ENCODE measurements at regions not wholly inside any gene's neighbourhood (a gene's known extent, or its start where the extent isn't known, plus 50 kb on each side); places are given as distances from the start of the nearest gene placed in this dataset.
"Not testable (repeated sequence)": the region's sequence is repeated elsewhere in the genome, so short reads cannot be mapped to it uniquely, and the experiment has no call there.

DNA sequence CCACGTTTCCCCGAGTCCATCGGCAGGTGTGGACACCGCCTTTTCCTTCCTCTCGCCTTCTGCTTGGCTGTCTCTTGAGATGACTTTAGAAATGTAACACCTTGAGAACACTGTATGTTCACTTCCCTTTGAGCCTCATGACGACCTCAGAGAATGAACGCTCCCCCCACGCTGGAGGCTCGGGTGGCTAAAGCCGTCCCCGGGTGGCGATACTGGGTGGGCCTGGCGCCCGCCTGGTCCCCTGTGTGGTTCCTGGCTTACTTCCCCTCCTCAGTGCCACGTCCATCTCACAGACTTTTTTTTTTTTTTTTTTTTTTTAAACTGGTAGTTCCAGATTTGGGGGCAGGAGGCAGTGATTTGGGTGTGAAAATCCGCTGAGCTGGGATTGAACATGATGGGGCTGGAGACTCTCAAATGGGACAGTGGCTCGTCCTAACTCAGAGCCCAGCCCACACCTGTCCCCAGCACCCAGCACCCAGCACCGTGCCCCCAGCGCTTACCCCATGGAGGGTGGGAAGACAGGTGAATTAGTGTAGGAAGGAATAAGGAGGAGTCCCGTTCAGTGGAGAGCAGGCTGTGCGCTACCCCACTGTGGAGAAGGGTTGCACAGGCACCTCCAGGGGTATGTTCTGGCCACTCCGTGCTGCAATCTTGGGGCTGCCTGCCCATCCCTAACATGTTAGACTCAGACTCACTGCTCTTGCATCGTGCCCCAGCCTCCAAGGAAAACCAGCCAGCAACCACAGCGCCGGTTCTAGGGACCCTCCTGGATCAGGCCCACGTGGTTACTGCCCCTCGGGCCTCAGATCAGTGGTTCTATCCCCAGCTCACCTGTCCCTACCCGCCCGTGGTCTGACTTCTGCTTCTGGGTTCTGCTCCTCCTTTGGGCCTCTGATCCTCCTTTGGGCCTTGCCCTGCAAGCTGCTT, 174.0 kb downstream of the ASB1 start:
- no peak for DNase-seq

DNA sequence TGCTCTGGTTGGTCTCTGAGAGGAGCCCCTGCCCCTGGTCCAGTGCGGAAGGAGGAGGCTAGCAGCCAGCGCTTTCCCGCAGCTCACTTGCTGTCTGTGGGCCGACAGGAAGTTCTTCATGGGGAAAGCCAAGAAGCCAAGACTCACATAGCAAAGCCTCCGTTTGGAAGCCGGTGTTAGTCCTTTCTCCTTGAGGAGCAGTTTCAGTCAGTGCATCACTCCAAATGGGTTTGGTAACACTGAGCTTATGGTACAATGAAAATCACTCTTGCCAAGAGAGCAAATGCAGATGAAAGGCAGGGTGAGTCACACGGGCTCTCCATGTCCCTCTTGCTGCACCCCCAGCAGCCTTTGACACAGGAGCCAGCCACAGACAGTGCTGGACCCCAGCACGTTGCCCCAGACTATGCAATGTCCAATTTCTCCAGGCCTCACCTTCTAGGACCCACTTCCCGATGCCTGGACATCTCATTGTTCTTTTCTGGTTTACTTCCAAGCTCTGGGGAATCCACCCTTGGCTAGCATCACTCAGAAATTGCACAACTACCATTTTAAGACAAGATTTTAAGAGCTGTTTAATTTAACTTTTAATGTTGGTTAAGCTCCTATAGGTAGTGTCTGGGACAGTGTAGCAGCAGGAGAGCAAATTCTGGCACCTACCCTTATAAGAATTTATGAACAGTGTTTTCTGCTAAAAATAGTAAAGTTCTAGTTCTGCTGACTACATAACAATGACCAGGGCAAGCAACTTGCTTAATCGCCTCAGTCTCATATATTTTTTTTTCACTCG, 174.9 kb downstream of the ASB1 start:
- no peak for DNase-seq

DNA sequence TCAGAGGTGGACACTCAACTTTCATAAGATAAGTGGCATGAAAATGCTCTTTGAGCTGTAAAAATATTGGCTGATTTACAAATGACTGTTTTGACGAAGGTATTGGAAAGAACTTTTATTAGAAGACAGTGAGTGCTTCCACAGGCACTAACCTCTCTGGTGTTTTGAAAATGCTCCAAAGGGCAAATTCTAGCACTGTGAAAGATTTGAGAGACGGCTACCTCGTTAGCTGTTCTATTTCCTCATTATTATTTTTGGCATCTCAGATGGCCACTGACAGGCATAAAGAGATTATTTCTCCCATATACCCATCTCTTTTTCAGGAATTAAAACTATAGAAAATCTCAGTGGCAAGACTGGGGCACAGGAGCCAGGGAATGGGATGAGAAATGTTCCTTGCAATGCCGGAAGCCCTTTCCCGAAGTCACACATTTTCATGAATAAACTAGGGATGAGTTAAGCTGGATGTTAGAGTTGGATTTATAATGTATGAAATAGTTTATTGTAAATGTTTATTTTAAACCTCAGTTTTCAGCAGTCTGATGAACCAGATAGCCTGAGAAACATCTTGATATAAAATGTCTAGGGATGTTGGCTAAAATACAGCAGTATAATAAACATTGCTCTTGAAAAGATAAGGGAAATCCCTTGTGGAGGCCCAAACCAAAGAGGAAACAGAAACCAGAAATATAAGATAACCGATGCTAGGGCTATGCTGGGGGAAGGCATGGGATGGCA, 175.7 kb downstream of the ASB1 start:
- no peak for DNase-seq

DNA sequence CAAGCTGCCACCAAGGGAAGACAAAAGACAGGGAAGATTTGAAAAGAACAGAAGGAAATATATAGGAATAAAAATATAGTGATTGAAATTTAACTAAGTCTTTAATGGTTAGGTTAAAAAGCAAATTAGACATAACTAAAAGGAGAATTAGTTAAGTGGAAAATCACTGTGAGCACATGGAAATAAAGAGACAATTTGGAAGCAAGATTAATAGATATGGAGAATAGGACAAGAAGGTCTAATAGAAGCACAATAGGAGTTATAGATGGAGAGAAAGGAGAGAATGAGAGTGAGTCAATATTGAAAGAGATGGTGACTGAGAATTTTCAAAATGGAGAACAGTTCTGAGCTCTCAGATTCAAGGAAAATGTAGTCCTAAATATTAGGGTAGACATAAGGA, 176.9 kb downstream of the ASB1 start:
- no peak for DNase-seq

DNA sequence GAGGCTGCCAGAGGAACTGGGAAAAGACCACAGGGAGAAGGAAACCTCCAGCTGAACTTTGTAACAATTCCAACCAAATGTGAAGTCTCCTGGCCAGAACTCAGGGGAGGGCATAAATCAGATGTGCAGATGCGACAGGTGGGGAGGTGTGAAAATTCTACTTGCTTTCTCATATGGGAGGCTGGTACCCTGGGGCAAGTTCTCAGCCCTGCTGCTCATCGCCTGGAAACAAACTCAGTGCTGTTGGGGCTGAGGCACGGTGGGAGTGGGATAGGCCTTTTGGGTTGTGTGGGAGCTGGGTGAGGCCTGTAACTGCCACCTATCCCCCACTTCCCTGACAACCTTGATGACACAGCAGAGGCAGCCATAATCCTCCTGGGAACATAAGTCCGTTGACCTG, 179.6 kb downstream of the ASB1 start:
- DNase-seq, result no peak

DNA sequence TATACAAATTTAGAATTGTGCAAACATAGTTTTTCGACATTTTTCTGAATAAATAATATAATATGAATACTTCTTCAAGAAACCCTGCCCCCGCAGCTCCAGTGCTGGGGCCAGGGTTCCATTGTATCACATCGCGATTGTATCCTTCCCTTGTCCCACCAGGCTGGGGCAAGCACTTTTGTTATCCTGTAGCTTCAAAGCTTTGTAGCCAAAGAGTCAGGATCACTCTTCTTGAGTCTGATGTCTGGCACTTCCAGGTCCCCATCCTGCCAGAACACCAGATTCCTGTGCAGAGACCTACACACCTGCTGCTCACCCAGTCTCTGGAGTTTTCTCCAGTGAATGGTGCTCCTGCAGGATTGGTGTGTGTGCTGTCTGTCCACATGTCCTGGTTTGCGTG, 186.9 kb downstream of the ASB1 start:
- DNase-seq, result no peak

DNA sequence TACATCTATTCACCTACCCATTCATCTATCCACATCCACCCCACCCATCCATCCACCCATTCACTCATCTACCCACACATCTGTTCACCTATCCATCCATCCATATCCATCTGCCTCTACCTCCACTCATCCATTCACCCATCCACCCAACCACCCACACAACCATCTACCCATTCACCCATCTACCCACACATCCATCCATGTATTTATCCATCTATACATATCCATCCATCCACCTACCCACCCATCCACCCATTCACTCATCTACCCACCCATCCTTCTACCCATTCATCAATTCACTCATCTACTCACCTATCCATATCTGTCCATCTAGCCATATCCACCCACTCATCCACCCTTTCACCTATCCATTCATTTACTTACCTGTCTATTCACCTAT, 187.6 kb downstream of the ASB1 start:
- no peak for DNase-seq

DNA sequence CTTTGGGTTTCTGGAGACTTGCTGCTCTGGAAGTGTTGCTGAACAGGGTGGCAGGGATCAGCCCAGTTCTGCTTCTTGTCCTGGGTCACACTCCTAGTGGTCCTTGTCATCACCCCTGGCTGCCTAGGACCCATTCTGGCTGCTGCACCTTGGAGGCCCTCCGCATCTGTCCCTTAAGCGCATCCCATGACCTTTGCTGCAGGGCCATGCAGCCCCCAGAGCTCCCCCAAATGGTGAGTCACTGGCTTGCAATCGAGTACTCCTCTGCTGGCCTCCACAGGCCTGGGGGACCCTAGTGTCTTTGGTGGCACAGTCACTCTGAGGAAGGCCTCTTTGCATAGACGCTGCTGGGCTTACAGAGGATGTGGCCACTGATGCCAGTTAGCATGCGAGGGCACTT, 188.5 kb downstream of the ASB1 start:
- no peak for DNase-seq

DNA sequence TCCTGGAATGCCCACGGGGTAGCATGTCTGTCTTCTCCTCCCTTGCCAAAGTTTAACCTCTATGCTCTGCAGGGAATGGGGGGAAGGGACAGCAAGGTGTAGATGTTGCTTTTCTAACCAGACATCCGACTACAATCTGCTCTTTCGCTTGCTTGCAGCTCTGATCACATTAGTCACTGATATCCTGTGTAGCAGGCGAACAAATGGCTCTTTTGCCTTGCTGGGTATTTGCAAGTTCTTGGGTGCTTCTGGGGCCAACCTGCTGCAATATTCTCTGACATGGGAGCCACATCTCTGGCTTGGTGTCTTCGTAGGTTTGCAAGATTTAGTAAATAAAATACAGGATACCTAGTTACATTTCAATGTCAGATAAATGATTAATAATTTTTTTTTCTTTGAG, 190.0 kb downstream of the ASB1 start:
- DNase-seq, result no peak

DNA sequence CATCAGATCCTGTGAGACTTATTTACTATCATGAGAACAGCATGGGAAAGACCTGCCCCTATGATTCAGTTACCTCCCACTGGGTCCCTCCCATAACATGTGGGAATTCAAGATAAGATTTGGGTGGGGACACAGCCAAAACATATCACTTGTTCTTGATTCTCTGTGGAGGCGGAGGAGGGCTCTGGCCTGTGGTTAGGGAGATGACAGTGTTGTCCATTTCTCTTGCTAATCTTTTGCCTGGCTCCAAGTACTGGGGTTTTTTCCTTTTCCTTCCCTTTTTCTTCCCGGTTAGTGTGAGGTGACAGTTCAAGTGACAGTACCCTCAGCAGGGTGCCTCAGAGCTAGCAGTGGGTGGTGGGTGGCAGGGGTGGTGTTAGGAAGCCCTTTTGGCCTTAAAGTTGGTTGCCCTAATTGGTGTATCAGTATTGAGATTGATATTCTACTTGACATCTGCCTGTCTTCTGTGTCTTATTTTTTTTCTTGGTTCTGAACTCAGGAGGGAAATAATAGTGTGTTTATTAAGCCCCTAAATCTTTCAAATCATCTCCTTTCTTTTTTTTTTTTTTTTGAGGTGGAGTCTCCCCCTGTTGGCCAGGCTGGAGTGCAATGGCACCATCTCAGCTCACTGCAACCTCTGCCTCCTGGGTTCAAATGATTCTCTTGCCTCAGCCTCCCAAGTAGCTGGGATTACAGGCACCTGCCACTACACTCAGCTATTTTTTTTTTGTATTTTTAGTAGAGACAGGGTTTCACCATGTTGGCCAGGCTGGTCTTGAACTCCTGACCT, 192.0 kb downstream of the ASB1 start:
- DNase-seq, result not testable (repeated sequence)

DNA sequence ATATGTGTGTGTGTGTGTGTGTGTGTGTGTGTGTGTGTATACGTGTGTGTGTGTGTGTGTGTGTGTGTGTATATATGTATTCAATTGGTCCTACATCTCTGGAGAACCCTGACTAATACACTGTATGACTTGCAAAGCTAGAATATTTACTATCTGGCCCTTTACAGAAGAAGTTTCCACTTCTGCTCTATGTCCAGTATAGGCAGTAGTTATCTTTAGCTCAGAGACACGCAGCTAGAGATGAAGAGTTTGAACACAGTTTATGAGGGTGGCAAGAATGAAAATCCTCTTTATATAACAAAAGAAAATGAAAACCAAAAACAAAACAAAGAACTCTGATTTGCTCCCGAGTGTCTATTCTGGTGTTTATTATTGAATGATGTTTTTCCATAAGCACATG, 201.2 kb downstream of the ASB1 start:
- DNase-seq, result no peak

DNA sequence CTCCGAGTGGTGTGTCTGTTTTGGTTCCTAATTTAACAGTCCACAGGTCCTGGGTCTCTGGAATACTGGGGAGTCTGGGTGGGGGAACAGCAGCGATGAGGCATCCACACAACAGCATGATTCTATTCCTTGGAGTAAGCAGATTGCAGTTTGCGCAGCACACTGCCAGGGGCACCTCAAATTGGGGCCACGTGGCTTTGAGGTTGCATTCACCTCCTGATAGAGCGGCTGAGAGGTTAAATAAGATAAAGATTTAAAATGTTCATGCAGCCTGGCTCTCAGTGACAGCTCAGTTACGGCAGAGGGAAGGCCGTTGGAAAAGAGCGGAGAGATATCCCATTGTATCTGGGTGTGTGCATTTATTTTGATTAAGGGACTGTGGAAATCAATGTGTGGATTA, 202.3 kb downstream of the ASB1 start:
- DNase-seq, result no peak

DNA sequence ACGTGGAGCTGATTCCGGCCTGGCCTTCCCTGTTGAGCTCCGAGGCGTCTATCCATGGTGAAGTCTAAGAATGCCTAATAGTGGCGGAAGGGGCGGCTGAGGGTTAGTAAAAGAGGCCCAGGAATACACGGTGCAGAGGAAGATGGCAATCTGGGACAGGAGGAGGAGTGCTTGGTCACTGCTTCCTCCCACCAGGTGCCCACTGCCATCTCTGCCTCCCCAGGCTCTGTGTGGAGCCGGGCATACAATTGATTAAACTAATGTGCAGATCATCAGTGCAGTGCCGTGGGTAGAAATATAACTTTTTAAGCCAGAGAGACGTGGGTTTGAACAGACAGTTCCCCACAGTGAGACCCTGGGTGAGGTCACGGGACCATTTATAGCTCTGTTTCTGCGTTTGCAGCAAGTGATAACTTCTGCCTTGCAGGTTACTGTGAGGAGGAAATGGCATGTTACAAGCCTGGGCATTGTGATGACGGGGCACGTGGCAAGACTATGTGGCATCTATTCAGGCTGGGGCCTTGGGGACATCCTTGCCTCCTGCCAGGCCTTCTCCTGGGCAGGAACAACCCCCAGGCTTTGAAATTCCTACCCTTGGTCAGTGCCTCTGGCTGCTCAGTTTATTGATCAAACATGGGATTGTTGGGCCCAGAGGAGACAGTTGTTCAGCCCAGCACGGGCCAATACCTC, 204.9 kb downstream of the ASB1 start:
- no peak for DNase-seq

DNA sequence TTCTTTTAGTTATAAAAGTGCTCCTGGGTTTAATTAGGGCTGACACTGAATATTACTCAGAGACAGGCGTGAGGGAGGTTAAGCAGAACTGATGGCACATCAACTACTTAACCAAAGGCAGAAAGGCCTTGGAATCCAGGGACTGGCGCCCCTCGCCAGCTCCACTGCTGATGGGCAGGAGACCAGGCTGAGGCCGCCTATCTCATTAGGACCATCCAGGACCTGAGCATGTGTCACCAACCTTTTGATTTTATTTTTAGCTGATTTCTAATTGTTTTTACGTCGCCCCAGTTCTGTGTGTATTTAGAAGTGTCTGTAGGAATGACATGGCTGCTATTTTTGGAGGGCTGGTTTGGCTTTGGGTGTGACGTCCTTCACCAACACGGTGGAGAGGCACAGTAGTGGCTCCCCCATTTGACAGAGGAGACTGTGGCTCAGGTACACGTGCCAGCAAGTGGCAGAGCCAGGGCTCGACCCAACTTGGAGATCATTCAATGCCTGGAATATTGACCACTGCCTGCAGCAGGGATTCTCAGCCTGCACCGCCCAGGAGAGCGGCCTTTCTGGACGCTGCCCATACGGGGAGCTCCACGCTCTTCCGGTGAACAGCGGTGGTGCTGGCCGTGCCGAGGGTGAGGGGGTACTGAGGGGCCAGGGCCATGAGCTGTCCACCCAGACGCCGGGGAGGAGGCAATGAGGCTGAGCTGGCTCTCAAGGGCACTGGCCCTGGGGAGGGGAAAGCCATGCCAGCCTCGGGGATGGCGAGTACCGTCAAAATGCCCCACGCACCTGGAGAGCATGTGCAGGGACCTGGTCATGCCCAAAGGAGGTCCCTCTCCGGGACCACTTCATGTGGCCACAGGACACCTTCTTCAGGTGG, 205.7 kb downstream of the ASB1 start:
- no peak for DNase-seq

DNA sequence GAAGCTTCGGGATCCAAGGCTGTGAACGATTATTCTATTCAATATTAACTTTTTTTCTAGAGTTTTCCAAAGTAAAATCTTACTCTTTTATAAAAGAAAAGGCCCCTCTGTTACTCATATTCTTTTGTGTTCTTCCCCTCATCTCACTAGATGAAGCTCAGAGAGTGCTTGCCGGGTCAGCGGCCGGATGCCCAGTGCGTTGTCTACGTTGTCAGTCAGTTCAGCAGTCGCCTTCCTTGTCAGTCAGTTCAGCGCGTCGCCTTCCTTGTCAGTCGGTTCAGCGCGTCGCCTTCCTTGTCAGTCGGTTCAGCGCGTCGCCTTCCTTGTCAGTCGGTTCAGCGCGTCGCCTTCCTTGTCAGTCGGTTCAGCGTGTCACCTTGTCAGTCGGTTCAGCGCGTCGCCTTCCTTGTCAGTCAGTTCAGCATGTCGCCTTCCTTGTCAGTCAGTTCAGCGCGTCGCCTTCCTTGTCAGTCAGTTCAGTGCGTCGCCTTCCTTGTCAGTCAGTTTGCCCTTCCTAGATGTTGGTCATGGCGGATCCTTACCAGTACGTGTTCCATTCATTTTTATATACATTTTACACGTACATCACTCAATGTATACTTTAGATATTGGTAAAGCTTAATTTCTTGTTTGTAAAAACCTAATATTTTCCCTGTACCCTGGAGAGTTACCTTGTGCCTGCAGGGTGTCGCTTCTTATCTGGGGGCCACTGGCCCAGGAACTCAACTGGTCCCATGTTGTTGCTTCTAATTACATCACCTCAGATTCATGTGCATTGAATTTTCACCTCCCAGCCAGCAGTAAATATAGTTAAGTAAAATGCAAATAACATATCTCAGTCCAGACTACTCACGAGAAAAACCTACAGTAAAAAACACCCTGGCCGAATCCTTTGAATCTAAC, 206.9 kb downstream of the ASB1 start:
- DNase-seq, result no peak

DNA sequence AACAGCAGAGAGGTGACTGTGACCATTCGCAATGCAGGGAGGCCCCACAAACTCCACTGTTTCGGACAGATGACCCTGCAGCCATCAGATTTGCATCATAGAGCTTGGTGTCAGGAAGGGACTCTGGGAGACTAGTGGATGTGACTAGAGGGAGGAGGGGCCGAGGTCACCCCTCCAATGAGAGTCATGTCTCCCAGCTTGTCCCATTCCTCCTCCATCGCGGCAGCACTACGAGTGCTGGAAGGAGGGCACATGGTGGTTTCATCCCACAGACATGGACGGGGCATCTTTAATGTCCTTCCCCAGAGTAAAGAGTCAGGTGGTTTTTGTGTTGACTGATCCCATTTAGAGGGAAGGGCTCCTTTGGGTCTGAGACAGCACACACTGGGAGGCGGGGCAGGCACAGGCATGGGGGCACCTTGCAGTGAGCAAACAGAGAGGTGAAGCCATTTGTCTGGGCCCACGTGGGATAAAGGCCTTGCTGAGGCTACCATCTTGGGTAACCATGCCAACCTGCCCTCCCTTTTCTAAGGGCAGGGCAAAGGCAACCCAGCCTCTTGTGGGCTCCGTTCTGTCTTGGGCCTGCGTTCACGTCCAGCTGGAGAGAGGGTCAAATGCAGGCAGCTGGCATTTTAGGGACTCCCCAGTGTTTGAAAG, 208.1 kb downstream of the ASB1 start:
- no peak for DNase-seq

DNA sequence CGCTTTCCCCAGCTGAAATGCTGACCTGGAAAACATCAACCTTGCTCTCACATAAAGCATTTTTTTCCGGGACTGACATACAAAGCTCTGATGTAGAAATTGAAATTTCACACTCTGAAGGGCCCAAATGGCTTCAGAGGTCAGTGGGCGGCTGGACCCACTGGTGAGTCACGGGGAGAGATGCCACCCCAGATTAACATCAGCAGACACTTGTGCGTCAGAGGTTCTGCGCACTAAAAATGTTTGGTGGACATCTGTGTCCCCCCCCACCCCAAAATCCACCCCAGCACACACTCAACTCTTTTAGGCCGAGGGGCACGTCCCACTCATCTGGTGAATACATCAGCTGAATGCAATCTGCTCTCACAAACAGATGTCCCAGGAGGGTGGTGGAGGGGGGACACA, 208.9 kb downstream of the ASB1 start:
- no peak for DNase-seq

DNA sequence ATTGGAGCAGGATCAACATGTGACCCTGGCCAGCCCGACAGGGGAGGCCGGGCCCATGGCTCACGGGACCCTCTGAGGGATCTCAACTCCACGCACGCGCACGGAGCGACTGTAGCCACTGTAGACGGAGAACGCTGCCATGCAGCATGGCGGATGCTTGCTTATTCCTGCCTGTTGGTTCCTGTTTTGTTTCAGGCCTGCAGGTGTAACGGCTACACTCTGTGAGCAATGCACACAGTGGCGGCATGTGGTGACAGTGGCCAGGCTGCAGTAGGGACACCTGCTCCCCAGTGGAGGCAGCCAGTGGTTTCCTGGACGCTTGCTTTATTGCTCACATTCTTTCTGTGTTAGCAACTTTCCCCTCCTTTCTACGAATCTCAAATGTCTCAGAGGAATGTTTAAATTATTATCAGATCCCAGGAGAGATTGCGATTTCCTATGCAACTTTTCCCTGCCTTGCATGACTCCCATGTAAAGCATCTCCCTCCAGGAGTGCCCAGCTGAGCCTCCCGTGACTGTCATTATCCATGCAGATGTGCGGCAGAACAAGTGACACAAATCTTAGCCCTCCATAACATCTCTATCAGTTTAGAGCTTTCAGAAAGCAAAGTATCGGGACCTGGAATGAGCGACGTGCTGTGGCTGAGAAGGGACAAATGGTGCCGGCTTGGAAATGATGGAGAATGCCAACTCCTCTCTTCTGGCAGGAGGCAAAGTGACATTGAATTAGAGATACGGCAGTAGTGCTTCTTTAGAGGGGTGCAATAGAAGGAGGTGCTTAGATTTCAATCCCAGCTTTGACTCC, 209.7 kb downstream of the ASB1 start:
- no peak for DNase-seq
